BE2C (cell line): ENCODE measurements at regions not wholly inside any gene's neighbourhood (a gene's known extent, or its start where the extent isn't known, plus 50 kb on each side); places are given as distances from the start of the nearest gene placed in this dataset.

Experiments
- DNase-seq: peaks from one replicate; pipeline ENCODE4 v3.0.0-alpha.2; 2020
- H3K27me3 ChIP-seq: fragments of 250-450 bp; sonication (Bioruptor Pico); 2 replicates; pipeline ENCODE4 v1.5.1; 2020; ENCODE audit warnings: mild to moderate bottlenecking
- H3K36me3 ChIP-seq: fragments of 250-450 bp; sonication (Bioruptor Pico); 2 replicates; pipeline ENCODE4 v1.5.1; 2020; ENCODE audit warnings: mild to moderate bottlenecking
- H3K4me1 ChIP-seq: fragments of 250-450 bp; sonication (Bioruptor Pico); 2 replicates; pipeline ENCODE4 v1.5.1; 2020
- H3K4me3 ChIP-seq: 2 replicates; pipeline ENCODE4 v1.5.1; 2011; ENCODE audit warnings: low read depth, low read length
- H3K9me3 ChIP-seq: fragments of 250-450 bp; sonication (Bioruptor Pico); 2 replicates; pipeline ENCODE4 v1.5.1; 2020
- CTCF ChIP-seq: IDR thresholded peaks from 2 replicates; pipeline ENCODE4 v1.5.1; 2012; ENCODE audit warnings: mild to moderate bottlenecking, low read depth, low read length

GRCh38 chr10:113368666-113369364 lies 184.0 kb upstream of the HABP2 start:
- H3K27me3 ChIP-seq, result no peaks in the 10 kb centered on the region
- no peaks in the 10 kb centered on the region for H3K9me3 ChIP-seq
- no peak for TF ChIP-seq CTCF
- no peaks in the 10 kb centered on the region for H3K36me3 ChIP-seq
- peak overlapping the region; percentile 7 for H3K4me3 ChIP-seq
- H3K4me1 ChIP-seq, result peaks cover 27% of the 10 kb centered on the region
- DNase-seq, result peak; percentile 52

GRCh38 chr10:113369365-113369694 lies 183.5 kb upstream of the HABP2 start:
- DNase-seq, result peak; percentile 55
- Histone ChIP-seq H3K9me3 (no peaks in the 10 kb centered on the region), H3K4me1 (peaks cover 27% of the 10 kb centered on the region), H3K36me3 (no peaks in the 10 kb centered on the region), H3K27me3 (no peaks in the 10 kb centered on the region), H3K4me3 (peak overlapping the region; percentile 7)
- no peak for TF ChIP-seq CTCF

- no peak overlapping the region for H3K4me3 ChIP-seq
- DNase-seq, result no peak
- no peaks in the 10 kb centered on the region for H3K27me3 ChIP-seq
- no peaks in the 10 kb centered on the region for H3K9me3 ChIP-seq
- H3K4me1 ChIP-seq, result no peaks in the 10 kb centered on the region
- no peak for TF ChIP-seq CTCF
- no peaks in the 10 kb centered on the region for H3K36me3 ChIP-seq
Measured at GRCh38 chr10:113376428-113376827, 176.4 kb upstream of the HABP2 start.

GRCh38 chr10:113379091-113379490 lies 173.8 kb upstream of the HABP2 start:
- Histone ChIP-seq H3K27me3 (no peaks in the 10 kb centered on the region), H3K9me3 (no peaks in the 10 kb centered on the region), H3K4me3 (no peak overlapping the region), H3K4me1 (no peaks in the 10 kb centered on the region; the same call in 1 of the 2 replicates), H3K36me3 (no peaks in the 10 kb centered on the region)
- no peak for TF ChIP-seq CTCF
- DNase-seq, result no peak

- no peak for DNase-seq
- H3K4me1 ChIP-seq, result peaks cover 12% of the 10 kb centered on the region
- H3K36me3 ChIP-seq, result no peaks in the 10 kb centered on the region
- no peak for TF ChIP-seq CTCF
- H3K9me3 ChIP-seq, result no peaks in the 10 kb centered on the region
- H3K27me3 ChIP-seq, result no peaks in the 10 kb centered on the region
- no peak overlapping the region for H3K4me3 ChIP-seq
Measured at GRCh38 chr10:113381416-113381815, 171.4 kb upstream of the HABP2 start.

- Histone ChIP-seq H3K4me3 (no peak overlapping the region), H3K9me3 (no peaks in the 10 kb centered on the region), H3K36me3 (no peaks in the 10 kb centered on the region), H3K27me3 (no peaks in the 10 kb centered on the region), H3K4me1 (peaks cover 12% of the 10 kb centered on the region)
- TF ChIP-seq CTCF, result no peak
- no peak for DNase-seq
Measured at GRCh38 chr10:113381981-113382509, 170.8 kb upstream of the HABP2 start.
